HG03039 (cell line): ENCODE measurements at regions not wholly inside any gene's neighbourhood (a gene's known extent, or its start where the extent isn't known, plus 50 kb on each side); places are given as distances from the start of the nearest gene placed in this dataset.

Source experiments
- ATAC-seq: cut with Tn5 transposase; IDR thresholded peaks from one replicate; pipeline ENCODE4 v1.9.1; 2021; ENCODE audit warnings: mild to moderate bottlenecking, moderate library complexity; ENCODE audit not compliant: unreplicated experiment

DNA sequence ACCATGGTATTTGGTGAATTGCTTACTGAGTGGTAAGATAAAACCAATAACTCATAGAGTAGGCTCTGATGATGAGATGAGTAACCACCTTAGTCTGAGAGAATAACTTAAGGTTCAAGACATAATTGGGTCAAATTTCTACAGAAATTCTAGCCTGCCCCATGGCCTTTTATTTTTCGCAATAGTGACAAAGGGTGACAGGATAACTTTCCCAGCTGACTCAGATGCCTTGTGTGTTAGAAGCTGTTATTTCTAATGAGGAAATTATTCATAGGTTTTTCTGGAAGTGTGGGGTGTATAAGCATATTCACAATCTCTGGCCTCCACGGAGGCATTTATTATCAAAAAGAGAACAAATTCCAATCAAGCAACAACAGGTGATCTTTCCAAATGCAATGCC is 159.0 kb downstream of the NUP35 start:
- no peak for ATAC-seq

DNA sequence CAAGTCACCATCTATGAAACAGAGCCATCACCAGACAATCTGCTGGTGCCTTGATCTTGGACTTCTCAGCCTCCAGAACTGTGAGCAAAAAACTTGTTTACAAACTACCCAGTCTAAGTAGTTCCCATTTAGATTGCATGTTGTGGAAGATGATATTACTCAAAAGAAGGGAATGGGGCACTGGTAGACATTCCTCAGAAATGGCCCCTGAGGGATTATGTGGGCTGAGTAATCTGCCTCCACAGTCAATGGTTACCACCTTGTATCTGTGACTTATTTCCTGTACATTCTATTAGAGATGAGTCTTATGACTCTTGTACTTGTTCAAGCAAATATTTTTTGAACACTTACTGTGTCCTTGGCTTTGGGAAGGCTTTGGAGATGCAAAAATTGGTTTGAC is 160.4 kb downstream of the NUP35 start:
- ATAC-seq = no peak

DNA sequence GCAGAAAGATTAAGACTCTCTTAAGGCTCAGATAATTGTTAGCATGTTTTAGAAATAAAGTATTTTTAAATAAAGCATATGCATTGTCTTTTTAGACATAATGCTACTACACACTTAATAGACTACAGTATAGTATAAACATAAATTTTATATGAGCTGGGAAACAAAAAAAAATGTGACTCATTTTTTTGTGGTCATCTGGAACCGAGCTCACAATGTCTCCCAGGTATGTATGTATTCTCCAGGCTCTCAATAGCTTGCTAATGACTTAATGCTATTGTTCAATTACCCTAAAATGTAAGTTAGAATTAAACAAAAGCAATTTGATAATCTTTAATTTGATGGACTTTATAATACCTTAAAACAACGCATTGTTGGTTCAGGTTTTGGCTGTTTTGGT is 167.2 kb downstream of the NUP35 start:
- no peak for ATAC-seq

GRCh38 chr2:183292028-183292427 is 167.8 kb downstream of the NUP35 start:
- no peak for ATAC-seq

- no peak for ATAC-seq
Measured at GRCh38 chr2:183339311-183339710, 215.1 kb downstream of the NUP35 start.

DNA sequence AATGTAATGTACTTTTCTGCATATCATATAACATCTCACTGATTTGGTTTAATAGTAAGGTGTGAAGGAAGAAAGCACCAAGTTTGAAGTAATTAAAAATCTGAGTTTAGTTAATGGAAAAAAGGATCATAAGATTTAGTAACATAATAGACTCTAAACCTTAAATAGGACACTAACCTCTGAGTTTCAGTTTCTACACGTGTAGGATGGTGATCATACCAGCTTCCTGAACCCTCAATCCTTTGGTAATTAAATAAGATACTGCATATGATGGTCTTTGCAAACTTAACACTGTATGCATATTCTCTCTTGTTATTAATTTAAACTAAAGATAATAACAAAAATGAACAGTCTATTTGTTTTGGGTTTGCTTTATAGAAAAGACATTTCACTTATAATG is 216.8 kb downstream of the NUP35 start:
- ATAC-seq = no peak

DNA sequence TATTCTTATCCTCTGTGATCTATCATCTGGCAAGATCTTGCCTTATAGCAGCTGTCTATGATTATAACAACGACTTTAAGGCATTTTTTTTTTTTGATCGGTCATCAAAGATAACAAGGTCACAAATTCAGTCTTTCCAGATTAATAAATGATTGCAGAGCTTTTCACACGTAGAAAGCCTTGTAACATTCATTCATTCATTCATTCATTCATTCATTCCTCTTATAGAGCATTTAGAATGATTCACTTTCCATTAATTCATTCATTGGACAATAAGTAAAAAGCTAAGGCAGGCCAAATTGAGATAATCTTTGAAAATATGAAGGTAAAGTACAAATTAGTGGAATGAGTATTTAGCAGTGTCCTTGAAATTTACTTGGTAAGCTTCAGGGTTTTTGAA is 223.7 kb downstream of the NUP35 start:
- ATAC-seq = no peak

- ATAC-seq = peak; percentile 46
Measured at GRCh38 chr2:183348492-183348891, 224.2 kb downstream of the NUP35 start.

GRCh38 chr2:183349091-183349490 is 224.8 kb downstream of the NUP35 start:
- no peak for ATAC-seq

DNA sequence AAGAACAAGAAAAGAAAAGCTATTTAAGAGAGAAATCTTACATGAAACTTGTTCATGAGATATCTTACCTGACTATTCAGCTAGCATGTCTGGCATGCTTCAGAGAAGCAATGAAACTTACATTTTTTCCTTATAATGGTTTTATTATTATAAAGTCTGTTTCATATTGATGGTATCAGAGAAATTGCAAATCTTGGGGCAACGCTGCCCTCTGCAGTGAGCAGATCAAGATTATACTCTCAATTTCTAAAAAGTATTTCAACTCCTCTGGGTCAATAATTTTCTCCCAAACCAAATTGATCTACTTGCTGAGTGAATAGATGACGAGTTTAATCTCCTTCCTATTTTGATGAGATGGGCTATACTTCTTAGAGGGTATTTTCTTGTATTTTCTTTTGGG is 235.6 kb downstream of the NUP35 start:
- no peak for ATAC-seq

GRCh38 chr2:183371545-183371944 is 247.3 kb downstream of the NUP35 start:
- no peak for ATAC-seq

- ATAC-seq = no peak
Measured at GRCh38 chr2:183375821-183376220, 251.6 kb downstream of the NUP35 start.

- ATAC-seq = no peak
Measured at GRCh38 chr2:183383854-183384253, 259.6 kb downstream of the NUP35 start.

DNA sequence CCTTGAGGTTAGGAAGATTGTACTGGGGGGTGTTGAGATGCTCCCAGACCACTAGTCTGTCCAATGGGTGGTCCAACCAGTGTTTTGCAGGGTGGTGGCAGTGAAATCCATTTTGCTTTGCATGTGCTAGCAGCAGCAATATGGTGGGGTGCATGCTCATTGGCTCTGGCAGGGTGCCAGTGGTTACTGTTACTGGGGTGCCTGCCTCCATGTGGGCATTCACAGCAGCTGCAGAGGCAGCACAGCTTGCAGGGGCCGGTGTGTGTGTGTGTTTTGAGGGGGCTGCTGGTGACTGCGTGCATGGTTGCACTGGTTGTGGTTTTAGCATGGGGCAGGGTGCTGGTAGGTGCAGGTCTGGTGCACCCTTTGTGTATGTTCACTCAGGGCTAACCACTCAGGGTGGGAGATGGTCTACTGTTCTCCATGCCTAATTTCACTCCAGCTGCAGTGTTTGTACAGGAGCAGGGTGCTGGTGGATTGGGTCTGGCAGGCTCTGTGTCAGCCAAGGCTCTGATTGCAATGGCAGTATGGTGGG is 265.4 kb downstream of the NUP35 start:
- no peak for ATAC-seq

DNA sequence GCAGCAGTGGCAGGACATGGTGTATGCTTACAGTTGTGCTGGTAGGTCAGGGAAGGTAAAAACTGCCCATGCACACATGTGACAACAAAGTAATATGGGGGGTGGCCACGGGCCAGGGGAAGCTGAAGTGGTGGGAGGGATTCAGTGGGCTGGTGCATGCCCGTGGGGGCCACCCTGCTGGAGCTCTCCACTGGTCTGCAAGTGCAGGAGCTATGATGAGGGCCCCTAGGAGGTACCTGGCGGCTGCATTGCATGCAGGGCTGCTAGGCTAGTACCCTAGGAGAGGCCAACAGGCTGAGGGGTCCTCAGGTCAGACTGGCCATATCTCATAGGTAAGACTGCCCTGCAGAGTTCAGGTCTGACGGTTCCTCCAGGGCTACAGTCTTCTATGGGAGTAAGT is 265.9 kb downstream of the NUP35 start:
- ATAC-seq = no peak

DNA sequence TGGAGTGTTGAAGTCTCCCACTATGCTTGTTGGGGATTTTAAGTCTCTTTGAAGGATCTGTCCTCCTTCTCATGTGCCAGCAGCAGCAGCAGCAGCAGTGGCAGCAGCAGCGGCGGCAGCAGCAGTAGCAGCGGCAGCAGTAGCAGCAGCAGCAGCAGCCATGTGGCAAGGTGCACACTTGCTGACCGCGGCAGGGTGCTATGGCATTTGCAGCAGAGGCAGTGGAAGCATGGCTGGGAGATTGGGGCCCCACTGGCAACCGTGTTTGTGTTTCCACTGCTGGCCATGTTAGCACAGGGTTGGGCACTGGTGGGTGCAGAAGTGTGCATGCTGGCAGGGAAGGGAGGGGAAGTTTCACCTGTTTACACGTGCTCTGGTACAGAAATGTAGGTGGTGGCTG is 280.1 kb downstream of the NUP35 start:
- no peak for ATAC-seq

DNA sequence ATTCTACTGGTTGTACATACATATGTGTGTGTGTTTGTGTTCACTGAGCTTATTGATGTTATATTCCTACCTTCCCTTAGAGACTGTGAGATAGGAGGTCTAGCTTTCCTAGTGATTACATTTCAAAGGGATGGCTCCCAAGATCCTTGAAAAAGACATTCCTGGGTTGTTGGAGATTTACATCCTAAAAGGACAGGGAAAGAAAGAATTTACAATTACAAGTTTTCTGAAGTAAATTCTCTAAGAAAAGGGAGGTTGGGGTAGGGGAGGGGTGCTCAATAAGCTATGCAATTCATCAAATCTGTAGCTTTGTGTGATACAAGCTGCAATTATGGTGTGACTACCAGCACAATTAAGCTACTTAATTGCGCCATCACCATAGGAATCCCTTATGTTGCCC is 284.3 kb downstream of the NUP35 start:
- ATAC-seq = no peak

DNA sequence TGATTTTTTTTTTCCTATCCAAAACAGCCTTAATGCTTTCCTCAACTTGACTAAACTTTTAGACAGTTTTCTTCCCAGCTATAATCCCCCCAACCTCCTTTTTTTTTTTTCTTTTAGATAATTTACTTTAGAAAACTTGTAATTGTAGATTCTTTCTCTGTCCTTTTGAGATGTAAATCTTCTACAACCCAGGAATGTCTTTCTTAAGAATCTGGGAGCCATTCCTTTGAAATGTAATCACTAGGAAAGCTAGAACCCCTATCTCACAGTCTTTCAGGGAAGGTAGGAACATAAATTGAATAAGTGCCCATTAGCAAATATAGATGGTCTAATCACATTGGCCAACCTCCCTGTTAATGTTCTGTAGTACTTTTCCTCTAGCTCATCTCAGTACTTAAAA is 285.4 kb downstream of the NUP35 start:
- no peak for ATAC-seq

DNA sequence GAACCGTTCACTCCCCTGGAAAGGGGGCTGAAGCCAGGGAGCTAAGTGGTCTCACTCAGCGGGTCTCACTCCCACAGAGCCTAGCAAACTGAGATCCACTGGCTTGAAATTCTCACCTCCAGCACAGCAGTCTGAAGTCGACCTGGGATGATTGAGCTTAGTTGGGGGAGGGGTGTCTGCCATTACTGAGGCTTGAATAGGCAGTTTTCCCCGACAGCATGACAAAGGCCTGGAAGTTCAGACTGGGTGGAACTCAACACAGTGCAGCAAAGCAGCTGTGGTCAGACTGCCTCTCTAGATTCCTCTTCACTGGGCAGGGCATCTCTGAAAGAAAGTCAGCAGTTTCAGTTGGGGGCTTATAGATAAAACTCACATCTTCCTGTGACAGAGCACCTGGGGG is 292.5 kb downstream of the NUP35 start:
- no peak for ATAC-seq

- no peak for ATAC-seq
Measured at GRCh38 chr2:183426825-183427224, 302.6 kb downstream of the NUP35 start.

- ATAC-seq = no peak
Measured at GRCh38 chr2:183427558-183427957, 303.3 kb downstream of the NUP35 start.

GRCh38 chr2:183428881-183429280 is 304.6 kb downstream of the NUP35 start:
- no peak for ATAC-seq

- ATAC-seq = no peak
Measured at GRCh38 chr2:183438541-183438940, 314.3 kb downstream of the NUP35 start.

DNA sequence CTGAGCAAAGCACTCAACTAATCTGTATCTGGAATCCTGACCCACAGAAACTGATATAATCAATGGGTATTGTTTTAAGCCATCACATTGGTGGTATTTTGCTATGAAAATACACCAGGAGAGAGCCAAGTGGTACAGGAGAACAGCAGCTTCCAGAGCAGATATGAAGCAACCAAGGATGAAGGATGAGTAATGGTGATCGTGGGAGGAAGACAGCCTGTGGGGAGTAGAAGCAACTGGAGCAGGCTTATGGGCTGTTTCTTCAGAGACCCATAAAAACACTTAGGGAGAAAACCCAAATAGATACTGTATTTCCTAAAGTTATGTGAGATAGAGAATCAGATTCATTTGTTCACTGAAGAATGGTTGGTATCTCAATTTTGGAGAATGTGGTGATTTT is 330.8 kb downstream of the NUP35 start:
- no peak for ATAC-seq
